MM.1S (cell line): ENCODE measurements at regions not wholly inside any gene's neighbourhood (a gene's known extent, or its start where the extent isn't known, plus 50 kb on each side); places are given as distances from the start of the nearest gene placed in this dataset.

Source experiments
- DNase-seq: peaks from one replicate; pipeline ENCODE4 v3.0.0-alpha.2; 2015
- H2AFZ ChIP-seq: fragments of 300-600 bp; sonication (generic); 2 replicates; pipeline ENCODE4 v1.6.0; 2016; ENCODE audit warnings: antibody characterized with exemption, low read length
- H3F3A ChIP-seq: fragments of 300-600 bp; sonication (generic); 2 replicates; pipeline ENCODE4 v1.6.1; 2016; ENCODE audit warnings: mild to moderate bottlenecking, antibody characterized with exemption, low read length, moderate library complexity, mixed read lengths; ENCODE audit not compliant: insufficient read depth
- H3K27ac ChIP-seq: fragments of 300-600 bp; sonication (generic); 2 replicates; pipeline ENCODE4 v1.5.1; 2016; ENCODE audit warnings: mild to moderate bottlenecking, low read length
- H3K27me3 ChIP-seq: fragments of 300-600 bp; sonication (generic); replicated peaks from 2 replicates; pipeline ENCODE4 v1.6.0; 2016; ENCODE audit warnings: low read length; ENCODE audit not compliant: insufficient read depth
- H3K36me3 ChIP-seq: fragments of 300-600 bp; sonication (generic); replicated peaks from 2 replicates; pipeline ENCODE4 v1.6.1; 2016; ENCODE audit warnings: mild to moderate bottlenecking, low read length, mixed read lengths; ENCODE audit not compliant: insufficient read depth
- H3K4me1 ChIP-seq: fragments of 300-600 bp; sonication (generic); 2 replicates; pipeline ENCODE4 v1.6.1; 2016; ENCODE audit warnings: low read length, mixed read lengths
- H3K4me2 ChIP-seq: fragments of 300-600 bp; sonication (generic); 2 replicates; pipeline ENCODE4 v1.6.0; 2016; ENCODE audit warnings: low read depth, low read length
- H3K4me3 ChIP-seq: fragments of 300-600 bp; sonication (generic); 2 replicates; pipeline ENCODE4 v1.5.1; 2016; ENCODE audit warnings: low read length, mixed read lengths
- H3K79me2 ChIP-seq: fragments of 300-600 bp; sonication (generic); 2 replicates; pipeline ENCODE4 v1.6.1; 2016; ENCODE audit warnings: mixed run types, low read length, mixed read lengths
- H3K9ac ChIP-seq: fragments of 300-600 bp; sonication (generic); 2 replicates; pipeline ENCODE4 v1.6.1; 2016; ENCODE audit warnings: low read length, mixed read lengths
- H3K9me2 ChIP-seq: fragments of 300-600 bp; sonication (generic); replicated peaks from 2 replicates; pipeline ENCODE4 v1.6.1; 2016; ENCODE audit warnings: mild to moderate bottlenecking, low read length, mixed read lengths; ENCODE audit not compliant: insufficient read depth
- H3K9me3 ChIP-seq: fragments of 300-600 bp; sonication (generic); replicated peaks from 2 replicates; pipeline ENCODE4 v1.6.1; 2016; ENCODE audit warnings: mild to moderate bottlenecking, low read length, mixed read lengths; ENCODE audit not compliant: insufficient read depth
- H4K20me1 ChIP-seq: fragments of 300-600 bp; sonication (generic); 2 replicates; pipeline ENCODE4 v1.6.1; 2016; ENCODE audit warnings: mild to moderate bottlenecking, low read length, moderate library complexity, mixed read lengths; ENCODE audit not compliant: insufficient read depth
- CTCF ChIP-seq: fragments of 300-600 bp; sonication (generic); IDR thresholded peaks from 2 replicates; pipeline ENCODE4 v1.5.1; 2016; ENCODE audit warnings: antibody characterized with exemption, low read length, mixed read lengths
- EZH2 ChIP-seq: fragments of 300-600 bp; sonication (generic); optimal IDR thresholded peaks from 2 replicates; pipeline ENCODE3; 2017; ENCODE audit warnings: low read depth, mild to moderate bottlenecking, antibody characterized with exemption, low read length, mixed read lengths
- EZH2phosphoT487 ChIP-seq: fragments of 300-600 bp; sonication (generic); IDR thresholded peaks from 2 replicates; pipeline ENCODE4 v1.6.1; 2018; ENCODE audit warnings: antibody characterized with exemption, low read length

GRCh38 chr5:164672931-164673694 lies 1167.7 kb downstream of the MAT2B start:
- Histone ChIP-seq H3K4me2 (no peak overlapping the region), H3K27me3 (no peaks in the 10 kb centered on the region), H3K36me3 (no peaks in the 10 kb centered on the region), H2AFZ (no peak overlapping the region), H3K27ac (no peak overlapping the region), H3K79me2 (no peaks in the 10 kb centered on the region), H3K4me3 (no peak overlapping the region), H3K9me2 (no peaks in the 10 kb centered on the region), H3K4me1 (no peaks in the 10 kb centered on the region), H3K9me3 (no peaks in the 10 kb centered on the region), H3K9ac (no peak overlapping the region), H4K20me1 (no peaks in the 10 kb centered on the region), H3F3A (no peaks in the 10 kb centered on the region)
- no peak for DNase-seq
- no peak for TF ChIP-seq EZH2phosphoT487
- peak; percentile 33 for TF ChIP-seq CTCF
- TF ChIP-seq EZH2, result no peak

- no peak overlapping the region for H3K4me3 ChIP-seq
- H3K9ac ChIP-seq, result no peak overlapping the region
- no peaks in the 10 kb centered on the region for H4K20me1 ChIP-seq
- H3K9me2 ChIP-seq, result no peaks in the 10 kb centered on the region
- no peak for DNase-seq
- no peaks in the 10 kb centered on the region for H3F3A ChIP-seq
- no peak overlapping the region for H2AFZ ChIP-seq
- H3K79me2 ChIP-seq, result no peaks in the 10 kb centered on the region
- no peaks in the 10 kb centered on the region for H3K36me3 ChIP-seq
- no peaks in the 10 kb centered on the region for H3K27me3 ChIP-seq
- H3K4me2 ChIP-seq, result no peak overlapping the region
- H3K4me1 ChIP-seq, result peaks cover 11% of the 10 kb centered on the region; the same call in 1 of the 2 replicates
- TF ChIP-seq EZH2phosphoT487, result no peak
- TF ChIP-seq EZH2, result no peak
- no peak for TF ChIP-seq CTCF
- H3K27ac ChIP-seq, result no peak overlapping the region
- H3K9me3 ChIP-seq, result no peaks in the 10 kb centered on the region
Observed at GRCh38 chr5:164679461-164679860, 1174.0 kb downstream of the MAT2B start.

- Histone ChIP-seq H3K9me2 (no peaks in the 10 kb centered on the region), H3F3A (no peaks in the 10 kb centered on the region), H4K20me1 (no peaks in the 10 kb centered on the region), H3K4me1 (peaks cover 11% of the 10 kb centered on the region; the same call in 1 of the 2 replicates), H3K9me3 (no peaks in the 10 kb centered on the region), H3K27me3 (no peaks in the 10 kb centered on the region), H2AFZ (no peak overlapping the region), H3K36me3 (no peaks in the 10 kb centered on the region), H3K27ac (no peak overlapping the region), H3K4me2 (no peak overlapping the region), H3K9ac (no peak overlapping the region), H3K79me2 (no peaks in the 10 kb centered on the region), H3K4me3 (no peak overlapping the region)
- no peak for DNase-seq
- no peak for TF ChIP-seq EZH2phosphoT487
- no peak for TF ChIP-seq EZH2
- TF ChIP-seq CTCF, result no peak
Observed at GRCh38 chr5:164680216-164680615, 1174.8 kb downstream of the MAT2B start.
